H1 (cell line): ENCODE measurements at regions not wholly inside any gene's neighbourhood (a gene's known extent, or its start where the extent isn't known, plus 50 kb on each side); places are given as distances from the start of the nearest gene placed in this dataset.

ENCODE experiments used
- CTCF ChIA-PET: fragments of 300-600 bp; sonication (Branson Sonifier 250); formaldehyde crosslinking; loops from one replicate; lab custom pipeline; 2021; ENCODE audit not compliant: partially characterized antibody; lab: Charles Lee
- POLR2A ChIA-PET: fragments of 300-600 bp; sonication (Branson Sonifier 250); formaldehyde crosslinking; loops from one replicate; lab custom pipeline; 2021; ENCODE audit warnings: inconsistent platforms; ENCODE audit not compliant: partially characterized antibody; lab: Charles Lee
- DNase-seq, 2 experiments: peaks; one replicate each; pipeline versions ENCODE4 v3.0.0 to v3.0.0-alpha.2; 2010 to 2022; ENCODE audit warnings: low spot score in 2 of 2, low read depth in 1 of 2, mixed read lengths in 1 of 2
- FAIRE-seq: peaks from 2 replicates; lab custom pipeline; 2011; peaks lifted over from hg19 to GRCh38; lab: Jason Lieb, UNC
- H2AFZ ChIP-seq: 2 replicates; pipeline ENCODE4 v1.8.1; 2012; ENCODE audit warnings: low read length, inconsistent platforms
- H2AK5ac ChIP-seq: 2 replicates; pipeline ENCODE4 v1.6.1; 2013; ENCODE audit warnings: low read depth, low read length
- H2BK120ac ChIP-seq: replicated peaks from 2 replicates; pipeline ENCODE3; 2013; ENCODE audit warnings: low read depth, low read length, inconsistent platforms
- H2BK12ac ChIP-seq: 2 replicates; pipeline ENCODE4 v1.6.1; 2013; ENCODE audit warnings: low read depth, low read length
- H2BK15ac ChIP-seq: 2 replicates; pipeline ENCODE4 v1.6.1; 2013; ENCODE audit warnings: low read length
- H2BK20ac ChIP-seq: 2 replicates; pipeline ENCODE4 v1.6.1; 2013; ENCODE audit warnings: low read length
- H2BK5ac ChIP-seq: 2 replicates; pipeline ENCODE4 v1.6.1; 2013; ENCODE audit warnings: low read depth, low read length
- H3K14ac ChIP-seq: 2 replicates; pipeline ENCODE4 v1.6.1; 2013; ENCODE audit warnings: inconsistent platforms; ENCODE audit not compliant: insufficient read length
- H3K18ac ChIP-seq: 2 replicates; pipeline ENCODE4 v1.6.1; 2013; ENCODE audit warnings: low read length; ENCODE audit errors: extremely low read depth
- H3K23ac ChIP-seq: 2 replicates; pipeline ENCODE4 v1.6.1; 2013; ENCODE audit warnings: inconsistent platforms; ENCODE audit not compliant: insufficient read length
- H3K23me2 ChIP-seq: 2 replicates; pipeline ENCODE4 v1.6.1; 2013; ENCODE audit warnings: low read depth, low read length
- H3K27ac ChIP-seq: 2 replicates; pipeline ENCODE4 v1.6.1; 2011; ENCODE audit warnings: low read depth, low read length, inconsistent platforms
- H3K27me3 ChIP-seq, 4 experiments: replicated peaks in 1 of 4; 1 replicate in 1 of 4; 2 replicates in 3 of 4; pipeline versions ENCODE4 v1.6.1 to v1.8.1; 2011 to 2013; ENCODE audit warnings: low read length in 3 of 4, mild to moderate bottlenecking in 3 of 4, inconsistent platforms in 2 of 4, mixed read lengths in 2 of 4, moderate library complexity in 1 of 4; ENCODE audit not compliant: control insufficient read depth in 3 of 4, insufficient read depth in 3 of 4; ENCODE audit errors: extremely low read depth in 1 of 4
- H3K36me3 ChIP-seq, 4 experiments: 2 replicates each; pipeline versions ENCODE4 v1.6.1 to v1.8.1; 2011 to 2013; ENCODE audit warnings: mild to moderate bottlenecking in 4 of 4, low read length in 3 of 4, moderate library complexity in 2 of 4, control low read depth in 1 of 4, inconsistent platforms in 1 of 4; ENCODE audit not compliant: insufficient read depth in 4 of 4, control insufficient read depth in 2 of 4
- H3K4ac ChIP-seq: replicated peaks from 2 replicates; pipeline ENCODE3; 2013; ENCODE audit warnings: low read length, low read depth, mixed read lengths, inconsistent platforms; ENCODE audit not compliant: insufficient read length
- H3K4me1 ChIP-seq, 4 experiments: replicated peaks in 1 of 4; 1 replicate in 1 of 4; 2 replicates in 3 of 4; pipeline versions ENCODE4 v1.6.1 to v1.8.1; 2011 to 2013; ENCODE audit warnings: low read length in 3 of 4, inconsistent platforms in 2 of 4, mixed read lengths in 1 of 4; ENCODE audit not compliant: insufficient read depth in 4 of 4, control insufficient read depth in 3 of 4
- H3K4me2 ChIP-seq, 2 experiments: 2 replicates each; pipeline versions ENCODE4 v1.6.1 to v1.8.1; 2011 to 2013; ENCODE audit warnings: low read depth in 2 of 2, low read length in 2 of 2, control low read depth in 1 of 2, inconsistent platforms in 1 of 2, mild to moderate bottlenecking in 1 of 2; ENCODE audit not compliant: insufficient read depth in 1 of 2
- H3K4me3 ChIP-seq, 4 experiments: fragments of 200-600, 300-600 bp in 1 of 4; sonication (generic), shearing (Covaris generic), sonication (Bioruptor Twin) in 1 of 4; 2 replicates each; pipeline versions ENCODE4 v1.5.1 to v1.8.1; 2011 to 2016; ENCODE audit warnings: low read length in 4 of 4, low read depth in 3 of 4, control low read depth in 2 of 4, inconsistent platforms in 2 of 4, mild to moderate bottlenecking in 2 of 4, mixed read lengths in 1 of 4, moderate library complexity in 1 of 4; ENCODE audit not compliant: insufficient read depth in 2 of 4; ENCODE audit errors: extremely low read depth in 1 of 4
- H3K56ac ChIP-seq: replicated peaks from 2 replicates; pipeline ENCODE3; 2013; ENCODE audit warnings: low read depth, mild to moderate bottlenecking, mixed read lengths, low read length, inconsistent platforms; ENCODE audit not compliant: insufficient read length
- H3K79me1 ChIP-seq: 2 replicates; pipeline ENCODE4 v1.6.1; 2013; ENCODE audit warnings: low read depth, low read length, control low read depth
- H3K79me2 ChIP-seq, 2 experiments: 2 replicates each; pipeline versions ENCODE4 v1.6.1 to v1.8.1; 2012 to 2013; ENCODE audit warnings: low read length in 2 of 2, mild to moderate bottlenecking in 2 of 2, inconsistent platforms in 1 of 2; ENCODE audit not compliant: insufficient read depth in 2 of 2, control insufficient read depth in 1 of 2
- H3K9ac ChIP-seq, 4 experiments: replicated peaks in 1 of 4; 1 replicate in 1 of 4; 2 replicates in 3 of 4; pipeline versions ENCODE4 v1.6.1 to v1.8.1; 2011 to 2013; ENCODE audit warnings: low read depth in 3 of 4, low read length in 3 of 4, control low read depth in 2 of 4, mild to moderate bottlenecking in 2 of 4, moderate library complexity in 2 of 4, inconsistent platforms in 1 of 4; ENCODE audit errors: extremely low read depth in 1 of 4
- H3K9me3 ChIP-seq, 2 experiments: 2 replicates each; pipeline versions ENCODE4 v1.6.1 to v1.8.1; 2012 to 2013; ENCODE audit warnings: mild to moderate bottlenecking in 2 of 2, moderate library complexity in 2 of 2, control low read depth in 1 of 2, inconsistent platforms in 1 of 2, low read depth in 1 of 2, low read length in 1 of 2, mixed read lengths in 1 of 2; ENCODE audit not compliant: insufficient read depth in 2 of 2
- H4K20me1 ChIP-seq, 2 experiments: replicated peaks in 1 of 2; 2 replicates each; pipeline versions ENCODE3 to v1.8.1; 2011 to 2013; ENCODE audit warnings: inconsistent platforms in 2 of 2, low read length in 2 of 2, mild to moderate bottlenecking in 1 of 2; ENCODE audit not compliant: insufficient read depth in 2 of 2, control insufficient read depth in 1 of 2
- H4K5ac ChIP-seq: 2 replicates; pipeline ENCODE4 v1.6.1; 2013; ENCODE audit warnings: low read length, low read depth, mixed read lengths, inconsistent platforms; ENCODE audit not compliant: insufficient read length
- H4K8ac ChIP-seq: 2 replicates; pipeline ENCODE4 v1.8.0; 2013; ENCODE audit warnings: mild to moderate bottlenecking, moderate library complexity, low read length, inconsistent platforms; ENCODE audit not compliant: insufficient read depth; ENCODE audit errors: extremely low read depth
- H4K91ac ChIP-seq: replicated peaks from 2 replicates; pipeline ENCODE3; 2013; ENCODE audit warnings: low read length, mixed read lengths, inconsistent platforms; ENCODE audit not compliant: insufficient read length
- HDAC2 ChIP-seq, 2 experiments: fragments of 300-600 bp in 1 of 2; sonication (generic) in 1 of 2; IDR thresholded peaks; 2 replicates each; pipeline ENCODE4 v1.6.1; 2011 to 2012; ENCODE audit warnings: low read depth in 2 of 2, low read length in 2 of 2, mild to moderate bottlenecking in 2 of 2, moderate library complexity in 2 of 2, borderline replicate concordance in 1 of 2, inconsistent platforms in 1 of 2
- KDM1A ChIP-seq: fragments of 200-600, 300-600 bp; sonication (generic); IDR thresholded peaks from 2 replicates; pipeline ENCODE4 v1.7.1; 2016; ENCODE audit warnings: mild to moderate bottlenecking, low read length, borderline replicate concordance

DNA sequence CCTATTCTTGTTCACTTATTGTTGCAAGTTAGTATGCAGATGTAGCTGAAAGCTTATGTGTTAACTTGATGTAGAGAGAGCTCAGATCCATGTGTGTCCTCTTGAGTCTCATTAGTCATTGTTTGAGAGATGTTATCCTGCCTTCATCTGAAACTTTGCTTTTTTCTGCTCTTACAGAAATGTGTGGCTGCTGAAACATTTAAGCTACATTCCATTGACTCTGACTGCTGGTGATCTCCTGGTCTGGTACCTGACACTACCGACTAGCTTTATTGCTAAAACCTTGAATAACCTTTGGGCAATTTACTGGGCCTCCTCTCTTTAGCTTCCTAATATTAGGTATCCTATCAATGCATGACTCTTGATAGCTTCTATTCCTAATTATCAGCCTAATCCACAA, 705.6 kb upstream of the FOXG1 start (continued):
- TF ChIP-seq HDAC2 (IDR thresholded peaks at IDR 0.05; ENCODE audit: borderline replicate concordance in 1 of 2, low read depth in 2 of 2, low read length in 2 of 2): no peak

DNA sequence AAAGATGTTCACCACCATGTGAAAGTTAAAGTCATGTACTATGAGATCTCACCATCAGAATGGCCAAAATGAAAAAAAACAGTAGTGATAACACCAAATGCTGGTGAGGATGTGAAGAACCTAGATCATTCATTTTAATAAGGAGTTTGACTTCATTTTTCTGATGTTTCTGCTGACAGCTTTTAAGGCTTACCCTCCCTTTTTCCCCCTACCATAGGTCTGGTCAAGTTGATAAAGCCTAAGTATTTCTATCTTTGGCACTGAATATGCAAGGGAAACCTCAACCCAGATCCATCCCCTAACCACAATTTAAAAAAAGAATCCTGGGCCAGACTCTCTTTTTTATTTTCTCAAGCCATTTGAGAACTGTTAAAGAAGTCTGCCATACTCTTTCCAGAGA, 689.6 kb upstream of the FOXG1 start:
- H2BK20ac ChIP-seq: no peak overlapping the region
- POLR2A ChIA-PET: no interaction called here
- H2BK12ac ChIP-seq: no peak overlapping the region
- H4K5ac ChIP-seq: no peak overlapping the region
- H3K36me3 ChIP-seq: no peaks in the 10 kb centered on the region
- no peak for FAIRE-seq
- no peaks in the 10 kb centered on the region for H3K9me3 ChIP-seq
- TF ChIP-seq KDM1A: no peak
- no peak overlapping the region for H2AFZ ChIP-seq
- no peak overlapping the region for H4K8ac ChIP-seq
- no peaks in the 10 kb centered on the region for H3K4me1 ChIP-seq
- no peak overlapping the region for H3K56ac ChIP-seq
- no peak overlapping the region for H4K91ac ChIP-seq
- H2BK15ac ChIP-seq: no peak overlapping the region
- no peak overlapping the region for H3K9ac ChIP-seq
- no peak overlapping the region for H3K14ac ChIP-seq
- H3K18ac ChIP-seq: no peak overlapping the region
- no peak overlapping the region for H3K4me3 ChIP-seq
- H3K4ac ChIP-seq: no peak overlapping the region
- H2BK5ac ChIP-seq: no peak overlapping the region
- DNase-seq: no peak
- H3K23me2 ChIP-seq: no peaks in the 10 kb centered on the region
- no peaks in the 10 kb centered on the region for H3K79me2 ChIP-seq
- H2BK120ac ChIP-seq: no peak overlapping the region
- H3K79me1 ChIP-seq: no peaks in the 10 kb centered on the region
- no peaks in the 10 kb centered on the region for H3K27me3 ChIP-seq
- H2AK5ac ChIP-seq: no peak overlapping the region
- no peaks in the 10 kb centered on the region for H4K20me1 ChIP-seq
- CTCF ChIA-PET: no interaction called here
- no peak overlapping the region for H3K23ac ChIP-seq
- no peak overlapping the region for H3K4me2 ChIP-seq
- H3K27ac ChIP-seq: no peak overlapping the region
